Left lung (tissue), 4 donors: ENCODE measurements at regions not wholly inside any gene's neighbourhood (a gene's known extent, or its start where the extent isn't known, plus 50 kb on each side); places are given as distances from the start of the nearest gene placed in this dataset.

Experiments used
- ATAC-seq: fragments of 200-7000 bp; cut with Tn5 transposase; one replicate; pipeline ENCODE4 v1.9.1; 2020; ENCODE audit warnings: moderate library complexity
- DNase-seq, 4 donors: peaks; one replicate each; pipeline ENCODE4 v3.0.0-alpha.2; 2013 to 2020
- H3K27ac ChIP-seq, 2 donors: fragments of 200-600 bp; sonication (generic) in 1 of 2; one replicate each; pipeline versions ENCODE4 v1.5.0 to v1.8.0; 2020 to 2021
- H3K27me3 ChIP-seq, 2 donors: fragments of 200-600 bp; sonication (generic) in 1 of 2; one replicate each; pipeline versions ENCODE4 v1.5.0 to v1.8.0; 2020 to 2021
- H3K36me3 ChIP-seq, 2 donors: fragments of 200-600 bp; sonication (generic) in 1 of 2; one replicate each; pipeline versions ENCODE4 v1.5.0 to v1.8.0; 2020 to 2021
- H3K4me1 ChIP-seq, 2 donors: fragments of 200-600 bp; one replicate each; pipeline ENCODE4 v1.8.0; 2021
- H3K4me3 ChIP-seq, 2 donors: fragments of 200-600 bp; sonication (generic) in 1 of 2; one replicate each; pipeline versions ENCODE4 v1.5.0 to v1.8.0; 2020 to 2021; ENCODE audit warnings: mild to moderate bottlenecking in 1 of 2
- H3K9me3 ChIP-seq, 2 donors: fragments of 200-600 bp; sonication (generic) in 1 of 2; one replicate each; pipeline versions ENCODE4 v1.5.0 to v1.8.0; 2020 to 2021
- CTCF ChIP-seq, 2 donors: fragments of 200-600 bp; sonication (generic) in 1 of 2; IDR thresholded peaks; one replicate each; pipeline versions ENCODE4 v1.5.0 to v1.8.0; 2021; ENCODE audit warnings: antibody characterized with exemption in 2 of 2
- intact Hi-C, 2 donors: fragments of 100-400 bp; cut with DNase I; formaldehyde crosslinking; loops; one replicate each; pipeline versions ENCODE4 v1.11.2 to v1.14.2; 2022
- donor health status: DM: no; HTN: yes; CAD: no.
- donor health status: DM: no; HTN: no; CAD: no.

GRCh38 chr13:91233291-91233690, 114.2 kb upstream of the MIR17HG start:
- no peak for ATAC-seq
- Histone ChIP-seq H3K4me3 (no peak overlapping the region), H3K9me3 (no peaks in the 10 kb centered on the region), H3K27me3 (no peaks in the 10 kb centered on the region), H3K27ac (no peak overlapping the region), H3K36me3 (no peaks in the 10 kb centered on the region), H3K4me1 (no peaks in the 10 kb centered on the region)
- DNase-seq, result no peak
- intact Hi-C loops, result no loop called here
- no peak for TF ChIP-seq CTCF (IDR thresholded peaks at IDR 0.05)

- Histone ChIP-seq H3K27ac (no peak overlapping the region), H3K4me3 (no peak overlapping the region), H3K36me3 (no peaks in the 10 kb centered on the region), H3K9me3 (no peaks in the 10 kb centered on the region), H3K4me1 (no peaks in the 10 kb centered on the region), H3K27me3 (no peaks in the 10 kb centered on the region)
- intact Hi-C loops, result no loop called here
- DNase-seq (no peak), ATAC-seq (no peak)
- no peak for TF ChIP-seq CTCF (IDR thresholded peaks at IDR 0.05)
These were observed 111.3 kb upstream of the MIR17HG start for GRCh38 chr13:91236182-91236581.

- H3K4me1 ChIP-seq, result no peaks in the 10 kb centered on the region
- no peaks in the 10 kb centered on the region for H3K9me3 ChIP-seq
- no peak for TF ChIP-seq CTCF (IDR thresholded peaks at IDR 0.05)
- intact Hi-C loops, result no loop called here
- no peak overlapping the region for H3K4me3 ChIP-seq
- DNase-seq, result no peak
- no peak overlapping the region for H3K27ac ChIP-seq
- no peak for ATAC-seq
- no peaks in the 10 kb centered on the region for H3K36me3 ChIP-seq
- H3K27me3 ChIP-seq, result no peaks in the 10 kb centered on the region
These were observed 110.6 kb upstream of the MIR17HG start for GRCh38 chr13:91236921-91237320.

GRCh38 chr13:91238036-91238435, 109.5 kb upstream of the MIR17HG start:
- Histone ChIP-seq H3K27me3 (no peaks in the 10 kb centered on the region), H3K4me3 (no peak overlapping the region), H3K4me1 (no peaks in the 10 kb centered on the region), H3K9me3 (no peaks in the 10 kb centered on the region), H3K36me3 (no peaks in the 10 kb centered on the region), H3K27ac (no peak overlapping the region)
- no peak for TF ChIP-seq CTCF (IDR thresholded peaks at IDR 0.05)
- no peak for DNase-seq
- no peak for ATAC-seq
- intact Hi-C loops, result no loop called here

GRCh38 chr13:91240341-91240740, 107.1 kb upstream of the MIR17HG start:
- intact Hi-C loops, result no loop called here
- no peak for ATAC-seq
- Histone ChIP-seq H3K27ac (no peak overlapping the region), H3K36me3 (no peaks in the 10 kb centered on the region), H3K27me3 (no peaks in the 10 kb centered on the region), H3K9me3 (no peaks in the 10 kb centered on the region), H3K4me3 (no peak overlapping the region), H3K4me1 (no peaks in the 10 kb centered on the region)
- no peak for TF ChIP-seq CTCF (IDR thresholded peaks at IDR 0.05)
- no peak for DNase-seq
